NOMO-1 treated with dmso at 0.1 percent for 144 hours (cell line): ENCODE measurements at regions not wholly inside any gene's neighbourhood (a gene's known extent, or its start where the extent isn't known, plus 50 kb on each side); places are given as distances from the start of the nearest gene placed in this dataset.

Experiments
- DNase-seq: peaks from one replicate; lab custom pipeline; 2025; ENCODE audit not compliant: unreplicated experiment; lab: John Stamatoyannopoulos, UW

- peak; percentile 33 for DNase-seq
Measured at GRCh38 chr2:14907014-14907612, 274.6 kb downstream of the LRATD1 start.

- DNase-seq = no peak
Measured at GRCh38 chr2:14909795-14910194, 277.3 kb downstream of the LRATD1 start.

- DNase-seq = no peak
Measured at GRCh38 chr2:14910654-14911053, 278.1 kb downstream of the LRATD1 start.

- no peak for DNase-seq
Measured at GRCh38 chr2:14915983-14916382, 283.5 kb downstream of the LRATD1 start.

GRCh38 chr2:14923820-14924580, 291.5 kb downstream of the LRATD1 start:
- DNase-seq = no peak

GRCh38 chr2:14925471-14925870, 293.0 kb downstream of the LRATD1 start:
- DNase-seq = no peak

GRCh38 chr2:14927021-14927564, 294.6 kb downstream of the LRATD1 start:
- DNase-seq = no peak

GRCh38 chr2:14928056-14928455, 295.5 kb downstream of the LRATD1 start:
- DNase-seq = no peak

- no peak for DNase-seq
Measured at GRCh38 chr2:14930441-14930840, 297.9 kb downstream of the LRATD1 start.

GRCh38 chr2:14932285-14932684, 299.8 kb downstream of the LRATD1 start:
- DNase-seq = no peak

- DNase-seq = no peak
Measured at GRCh38 chr2:14933753-14934152, 301.2 kb downstream of the LRATD1 start.

- DNase-seq = no peak
Measured at GRCh38 chr2:14936426-14936825, 303.9 kb downstream of the LRATD1 start.

GRCh38 chr2:14937336-14937735, 304.8 kb downstream of the LRATD1 start:
- no peak for DNase-seq

- no peak for DNase-seq
Measured at GRCh38 chr2:14941151-14941631, 308.7 kb downstream of the LRATD1 start.

- no peak for DNase-seq
Measured at GRCh38 chr2:14942987-14943386, 310.5 kb downstream of the LRATD1 start.

- DNase-seq = no peak
Measured at GRCh38 chr2:14944562-14945346, 312.2 kb downstream of the LRATD1 start.

- no peak for DNase-seq
Measured at GRCh38 chr2:14951569-14952285, 319.2 kb downstream of the LRATD1 start.

- no peak for DNase-seq
Measured at GRCh38 chr2:14952400-14952963, 320.0 kb downstream of the LRATD1 start.

- no peak for DNase-seq
Measured at GRCh38 chr2:14960686-14961324, 328.3 kb downstream of the LRATD1 start.

- DNase-seq = no peak
Measured at GRCh38 chr2:14967729-14968128, 335.2 kb downstream of the LRATD1 start.
